Keratinocyte (primary cell): ENCODE measurements at regions not wholly inside any gene's neighbourhood (a gene's known extent, or its start where the extent isn't known, plus 50 kb on each side); places are given as distances from the start of the nearest gene placed in this dataset.

Experiments used
- EZH2 ChIP-seq: IDR thresholded peaks from one replicate; pipeline ENCODE4 v1.6.1; 2012; ENCODE audit warnings: inconsistent platforms, mild to moderate bottlenecking, low read length, moderate library complexity
- TF ChIP-seq, protein P1 (sequence below), 3 experiments: IDR thresholded peaks in 1 of 3; conservative IDR thresholded peaks in 1 of 3; optimal IDR thresholded peaks in 1 of 3; 2 replicates in 2 of 3; 3 replicates in 1 of 3; pipeline versions ENCODE3 to v1.5.1; 2011; ENCODE audit warnings: low read length in 3 of 3, mild to moderate bottlenecking in 3 of 3, moderate library complexity in 2 of 3, control low read depth in 1 of 3, inconsistent platforms in 1 of 3; ENCODE audit not compliant: insufficient read depth in 2 of 3; ENCODE audit errors: extremely low read depth in 1 of 3

DNA sequence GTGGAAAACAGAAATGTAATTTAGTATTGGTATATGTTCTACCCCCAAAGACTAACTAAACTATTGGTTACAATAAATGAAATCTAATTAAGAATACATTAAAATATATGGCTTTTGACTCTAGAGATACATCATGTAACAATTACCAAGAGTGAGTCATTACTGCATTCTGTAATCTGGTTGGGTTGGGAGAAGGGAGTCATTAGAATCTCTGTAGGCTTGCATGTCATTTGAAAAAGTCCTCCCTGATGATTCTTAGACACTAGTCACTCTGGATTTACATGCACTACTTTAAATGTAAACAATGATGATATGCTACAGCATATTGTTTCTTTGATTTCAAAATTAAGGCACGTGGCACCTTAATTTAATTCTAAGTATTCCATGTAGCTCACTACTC, 293.4 kb upstream of the CHST9 start:
- TF ChIP-seq, protein P1, sequence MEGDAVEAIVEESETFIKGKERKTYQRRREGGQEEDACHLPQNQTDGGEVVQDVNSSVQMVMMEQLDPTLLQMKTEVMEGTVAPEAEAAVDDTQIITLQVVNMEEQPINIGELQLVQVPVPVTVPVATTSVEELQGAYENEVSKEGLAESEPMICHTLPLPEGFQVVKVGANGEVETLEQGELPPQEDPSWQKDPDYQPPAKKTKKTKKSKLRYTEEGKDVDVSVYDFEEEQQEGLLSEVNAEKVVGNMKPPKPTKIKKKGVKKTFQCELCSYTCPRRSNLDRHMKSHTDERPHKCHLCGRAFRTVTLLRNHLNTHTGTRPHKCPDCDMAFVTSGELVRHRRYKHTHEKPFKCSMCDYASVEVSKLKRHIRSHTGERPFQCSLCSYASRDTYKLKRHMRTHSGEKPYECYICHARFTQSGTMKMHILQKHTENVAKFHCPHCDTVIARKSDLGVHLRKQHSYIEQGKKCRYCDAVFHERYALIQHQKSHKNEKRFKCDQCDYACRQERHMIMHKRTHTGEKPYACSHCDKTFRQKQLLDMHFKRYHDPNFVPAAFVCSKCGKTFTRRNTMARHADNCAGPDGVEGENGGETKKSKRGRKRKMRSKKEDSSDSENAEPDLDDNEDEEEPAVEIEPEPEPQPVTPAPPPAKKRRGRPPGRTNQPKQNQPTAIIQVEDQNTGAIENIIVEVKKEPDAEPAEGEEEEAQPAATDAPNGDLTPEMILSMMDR (optimal IDR thresholded peaks at IDR 0.05 in 1 of 3, IDR thresholded peaks at IDR 0.05 in 1 of 3, conservative IDR thresholded peaks at IDR 0.05 in 1 of 3; ENCODE audit: extremely low read depth in 1 of 3, insufficient read depth in 2 of 3, low read length in 3 of 3), result no peak
- no peak for TF ChIP-seq EZH2
